HCT116 (cell line): ENCODE measurements at regions not wholly inside any gene's neighbourhood (a gene's known extent, or its start where the extent isn't known, plus 50 kb on each side); places are given as distances from the start of the nearest gene placed in this dataset.

ENCODE experiments used
- ATAC-seq: fragments of 200-7000 bp; cut with Tn5 transposase; 2 replicates; pipeline ENCODE4 v1.9.1; 2020; ENCODE audit warnings: mild to moderate bottlenecking, moderate library complexity
- BruUV-seq: library from RNA; stranded (reverse); fragments of 400-500 nt; replicated peaks from 2 replicates; lab custom pipeline; 2021; lab: Mats Ljungman, UMichigan
- CTCF ChIA-PET: fragments of 300-600 bp; sonication (Branson Sonifier 250); formaldehyde crosslinking; loops from one replicate; lab custom pipeline; 2021; ENCODE audit warnings: antibody characterized with exemption; lab: Charles Lee
- POLR2A ChIA-PET: fragments of 300-600, 350-600 bp; sonication (Branson Sonifier 250); formaldehyde crosslinking; loops from one replicate; lab custom pipeline; 2021; ENCODE audit warnings: antibody characterized with exemption; lab: Charles Lee
- RAD21 ChIA-PET, 2 experiments: fragments of 300-600 bp; sonication (Branson Sonifier 250); formaldehyde crosslinking; loops; one replicate each; lab custom pipeline; 2023; ENCODE audit warnings: low total read pairs in 2 of 2; ENCODE audit not compliant: uncharacterized antibody in 2 of 2, unreplicated experiment in 2 of 2, low non-redundant PET in 1 of 2; lab: Charles Lee
- DNase-seq: peaks from one replicate; pipeline ENCODE4 v3.0.0-alpha.2; 2010; ENCODE audit warnings: low read depth, low spot score
- H2AFZ ChIP-seq: fragments of 200-600 bp; shearing (Covaris generic), sonication (generic); 2 replicates; pipeline ENCODE4 v1.6.1; 2017; ENCODE audit warnings: low read depth, mixed run types, mixed read lengths, antibody characterized with exemption, low read length; ENCODE audit not compliant: poor library complexity, severe bottlenecking
- H3K27ac ChIP-seq: 2 replicates; pipeline ENCODE4 v1.5.1; 2012; ENCODE audit warnings: low read depth, low read length
- H3K27me3 ChIP-seq: fragments of 200-600 bp; sonication (generic); 2 replicates; pipeline ENCODE4 v1.6.1; 2016; ENCODE audit warnings: mixed run types, low read length, mixed read lengths; ENCODE audit not compliant: insufficient read depth
- H3K36me3 ChIP-seq, 2 experiments: fragments of 200-500 bp in 1 of 2; fragments of 200-600 bp in 1 of 2; sonication (Bioruptor generic) in 1 of 2; sonication (generic) in 1 of 2; 2 replicates each; pipeline versions ENCODE4 v1.5.1 to v1.6.1; 2014 to 2016; ENCODE audit warnings: low read length in 2 of 2, inconsistent platforms in 1 of 2, mixed read lengths in 1 of 2, mixed run types in 1 of 2; ENCODE audit not compliant: insufficient read depth in 2 of 2, control insufficient read depth in 1 of 2
- H3K4me1 ChIP-seq, 2 experiments: fragments of 200-600 bp in 1 of 2; sonication (generic) in 1 of 2; 2 replicates each; pipeline versions ENCODE4 v1.5.1 to v1.6.1; 2012 to 2017; ENCODE audit warnings: low read length in 2 of 2, inconsistent platforms in 1 of 2, mild to moderate bottlenecking in 1 of 2, mixed read lengths in 1 of 2, mixed run types in 1 of 2, moderate library complexity in 1 of 2; ENCODE audit not compliant: insufficient read depth in 2 of 2, control insufficient read depth in 1 of 2
- H3K4me2 ChIP-seq: fragments of 200-600 bp; sonication (generic); 2 replicates; pipeline ENCODE4 v1.6.1; 2017; ENCODE audit warnings: mixed run types, low read length, mixed read lengths
- H3K4me3 ChIP-seq, 2 experiments: fragments of 200-600 bp in 1 of 2; sonication (generic) in 1 of 2; replicated peaks in 1 of 2; 2 replicates each; pipeline ENCODE4 v1.5.1; 2011 to 2016; ENCODE audit warnings: low read length in 2 of 2, control low read depth in 1 of 2, low read depth in 1 of 2, mild to moderate bottlenecking in 1 of 2, mixed read lengths in 1 of 2, mixed run types in 1 of 2
- H3K79me2 ChIP-seq: fragments of 200-600 bp; sonication (generic); 2 replicates; pipeline ENCODE4 v1.6.1; 2017; ENCODE audit warnings: mild to moderate bottlenecking, mixed run types, low read length, moderate library complexity, mixed read lengths; ENCODE audit not compliant: insufficient read depth
- H3K9ac ChIP-seq: fragments of 200-600 bp; sonication (generic); 2 replicates; pipeline ENCODE4 v1.6.1; 2016; ENCODE audit warnings: low read length, mixed read lengths
- H3K9me2 ChIP-seq: fragments of 200-600 bp; sonication (generic), shearing (Covaris generic); 2 replicates; pipeline ENCODE4 v1.6.1; 2017; ENCODE audit warnings: mixed run types, mild to moderate bottlenecking, moderate library complexity; ENCODE audit not compliant: insufficient read depth
- H3K9me3 ChIP-seq, 2 experiments: fragments of 200-500 bp in 1 of 2; fragments of 200-600 bp in 1 of 2; sonication (Bioruptor generic) in 1 of 2; sonication (generic) in 1 of 2; 2 replicates each; pipeline ENCODE4 v1.6.1; 2014 to 2017; ENCODE audit warnings: low read length in 2 of 2, mixed read lengths in 2 of 2, inconsistent platforms in 1 of 2, low read depth in 1 of 2, mild to moderate bottlenecking in 1 of 2, mixed run types in 1 of 2, moderate library complexity in 1 of 2; ENCODE audit not compliant: control insufficient read depth in 1 of 2, insufficient read depth in 1 of 2
- H4K20me1 ChIP-seq: fragments of 200-600 bp; sonication (generic), shearing (Covaris generic); 2 replicates; pipeline ENCODE4 v1.6.1; 2017; ENCODE audit warnings: mixed run types, mild to moderate bottlenecking, moderate library complexity; ENCODE audit not compliant: insufficient read depth
- CBX3 ChIP-seq: IDR thresholded peaks from 2 replicates; pipeline ENCODE4 v1.6.1; 2012; ENCODE audit warnings: low read depth
- CEBPB ChIP-seq: IDR thresholded peaks from 2 replicates; pipeline ENCODE4 v1.6.1; 2012; ENCODE audit warnings: low read depth
- EGR1 ChIP-seq: IDR thresholded peaks from 2 replicates; pipeline ENCODE4 v1.6.1; 2012; ENCODE audit warnings: low read depth
- EZH2 ChIP-seq: fragments of 200-600 bp; sonication (generic); IDR thresholded peaks from 2 replicates; pipeline ENCODE4 v1.6.1; 2017; ENCODE audit warnings: antibody characterized with exemption, mixed run types
- EZH2phosphoT487 ChIP-seq: fragments of 200-600 bp; IDR thresholded peaks from 2 replicates; pipeline ENCODE4 v1.6.1; 2018; ENCODE audit warnings: antibody characterized with exemption, borderline replicate concordance
- FOSL1 ChIP-seq: IDR thresholded peaks from 2 replicates; pipeline ENCODE4 v1.6.1; 2012; ENCODE audit warnings: low read depth
- MAX ChIP-seq: IDR thresholded peaks from 2 replicates; pipeline ENCODE4 v1.6.1; 2012
- POLR2AphosphoS5 ChIP-seq: IDR thresholded peaks from 2 replicates; pipeline ENCODE4 v1.6.1; 2011; ENCODE audit warnings: mild to moderate bottlenecking, low read depth, low read length, moderate library complexity
- RAD21 ChIP-seq: IDR thresholded peaks from 2 replicates; pipeline ENCODE4 v1.6.1; 2012; ENCODE audit warnings: low read depth, mild to moderate bottlenecking
- REST ChIP-seq: IDR thresholded peaks from 2 replicates; pipeline ENCODE4 v1.6.1; 2012; ENCODE audit warnings: low read depth
- SIN3A ChIP-seq: IDR thresholded peaks from 2 replicates; pipeline ENCODE4 v1.6.1; 2012; ENCODE audit warnings: low read depth
- TCF7L2 ChIP-seq: IDR thresholded peaks from 2 replicates; pipeline ENCODE4 v1.7.0; 2011; ENCODE audit warnings: borderline replicate concordance, inconsistent platforms; ENCODE audit not compliant: insufficient read depth, insufficient read length; ENCODE audit errors: extremely low read depth
- YY1 ChIP-seq: IDR thresholded peaks from 2 replicates; pipeline ENCODE4 v1.6.1; 2011; ENCODE audit warnings: low read length, low read depth, moderate library complexity, mild to moderate bottlenecking; ENCODE audit not compliant: insufficient replicate concordance; ENCODE audit errors: extremely low read depth
- ZFX ChIP-seq: fragments of 450-650 bp; IDR thresholded peaks from 2 replicates; pipeline ENCODE4 v1.6.1; 2017
- ZNF274 ChIP-seq: fragments of 200-500 bp; sonication (Bioruptor generic); IDR thresholded peaks from 2 replicates; pipeline ENCODE4 v1.6.1; 2014; ENCODE audit warnings: mild to moderate bottlenecking, low read depth, low read length, inconsistent platforms
- intact Hi-C: fragments of 100-400 bp; cut with micrococcal nuclease; formaldehyde crosslinking; loops from 2 replicates; pipeline ENCODE4 v1.10.0; 2022
- TF ChIP-seq, protein P1 (sequence below): IDR thresholded peaks from 2 replicates; pipeline ENCODE4 v1.6.1; 2011; ENCODE audit warnings: mild to moderate bottlenecking, low read length, moderate library complexity; ENCODE audit not compliant: insufficient replicate concordance; ENCODE audit errors: extremely low read depth
- TF ChIP-seq, protein P2 (sequence below), 3 experiments: fragments of 200-600 bp in 1 of 3; sonication (generic) in 1 of 3; IDR thresholded peaks in 2 of 3; conservative IDR thresholded peaks in 1 of 3; 2 replicates each; pipeline ENCODE4 v1.5.1; 2012 to 2017; ENCODE audit warnings: low read depth in 2 of 3, low read length in 2 of 3, antibody characterized with exemption in 1 of 3, borderline replicate concordance in 1 of 3, control low read depth in 1 of 3, mild to moderate bottlenecking in 1 of 3, mixed read lengths in 1 of 3, mixed run types in 1 of 3, moderate library complexity in 1 of 3; ENCODE audit not compliant: insufficient read depth in 1 of 3

- BruUV-seq: no TSS peak
- Histone ChIP-seq H3K27me3 (no peaks in the 10 kb centered on the region), H3K9ac (no peak overlapping the region), H3K4me2 (no peak overlapping the region), H2AFZ (no peak overlapping the region), H3K9me3 (peaks cover 13 to 16% of the 10 kb centered on the region in 2 experiments; a peak in 2 of 4 replicates), H3K79me2 (no peaks in the 10 kb centered on the region), H3K9me2 (no peaks in the 10 kb centered on the region), H3K4me1 (no peaks in the 10 kb centered on the region), H4K20me1 (no peaks in the 10 kb centered on the region), H3K4me3 (no peak overlapping the region), H3K36me3 (no peaks in the 10 kb centered on the region), H3K27ac (no peak overlapping the region)
- RAD21 ChIA-PET: no interaction called here
- intact Hi-C loops: no loop called here
- ATAC-seq (no peak), DNase-seq (no peak)
- CTCF ChIA-PET: no interaction called here
- POLR2A ChIA-PET: no interaction called here
- no peak for TF ChIP-seq ZFX
- no peak for TF ChIP-seq EZH2
- TF ChIP-seq ZNF274: no peak
- no peak for TF ChIP-seq YY1
- TF ChIP-seq REST: no peak
- TF ChIP-seq RAD21: no peak
- no peak for TF ChIP-seq MAX
- TF ChIP-seq, protein P1, sequence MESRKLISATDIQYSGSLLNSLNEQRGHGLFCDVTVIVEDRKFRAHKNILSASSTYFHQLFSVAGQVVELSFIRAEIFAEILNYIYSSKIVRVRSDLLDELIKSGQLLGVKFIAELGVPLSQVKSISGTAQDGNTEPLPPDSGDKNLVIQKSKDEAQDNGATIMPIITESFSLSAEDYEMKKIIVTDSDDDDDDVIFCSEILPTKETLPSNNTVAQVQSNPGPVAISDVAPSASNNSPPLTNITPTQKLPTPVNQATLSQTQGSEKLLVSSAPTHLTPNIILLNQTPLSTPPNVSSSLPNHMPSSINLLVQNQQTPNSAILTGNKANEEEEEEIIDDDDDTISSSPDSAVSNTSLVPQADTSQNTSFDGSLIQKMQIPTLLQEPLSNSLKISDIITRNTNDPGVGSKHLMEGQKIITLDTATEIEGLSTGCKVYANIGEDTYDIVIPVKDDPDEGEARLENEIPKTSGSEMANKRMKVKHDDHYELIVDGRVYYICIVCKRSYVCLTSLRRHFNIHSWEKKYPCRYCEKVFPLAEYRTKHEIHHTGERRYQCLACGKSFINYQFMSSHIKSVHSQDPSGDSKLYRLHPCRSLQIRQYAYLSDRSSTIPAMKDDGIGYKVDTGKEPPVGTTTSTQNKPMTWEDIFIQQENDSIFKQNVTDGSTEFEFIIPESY: no peak
- TF ChIP-seq, protein P2, sequence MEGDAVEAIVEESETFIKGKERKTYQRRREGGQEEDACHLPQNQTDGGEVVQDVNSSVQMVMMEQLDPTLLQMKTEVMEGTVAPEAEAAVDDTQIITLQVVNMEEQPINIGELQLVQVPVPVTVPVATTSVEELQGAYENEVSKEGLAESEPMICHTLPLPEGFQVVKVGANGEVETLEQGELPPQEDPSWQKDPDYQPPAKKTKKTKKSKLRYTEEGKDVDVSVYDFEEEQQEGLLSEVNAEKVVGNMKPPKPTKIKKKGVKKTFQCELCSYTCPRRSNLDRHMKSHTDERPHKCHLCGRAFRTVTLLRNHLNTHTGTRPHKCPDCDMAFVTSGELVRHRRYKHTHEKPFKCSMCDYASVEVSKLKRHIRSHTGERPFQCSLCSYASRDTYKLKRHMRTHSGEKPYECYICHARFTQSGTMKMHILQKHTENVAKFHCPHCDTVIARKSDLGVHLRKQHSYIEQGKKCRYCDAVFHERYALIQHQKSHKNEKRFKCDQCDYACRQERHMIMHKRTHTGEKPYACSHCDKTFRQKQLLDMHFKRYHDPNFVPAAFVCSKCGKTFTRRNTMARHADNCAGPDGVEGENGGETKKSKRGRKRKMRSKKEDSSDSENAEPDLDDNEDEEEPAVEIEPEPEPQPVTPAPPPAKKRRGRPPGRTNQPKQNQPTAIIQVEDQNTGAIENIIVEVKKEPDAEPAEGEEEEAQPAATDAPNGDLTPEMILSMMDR (IDR thresholded peaks at IDR 0.05 in 2 of 3, conservative IDR thresholded peaks at IDR 0.05 in 1 of 3; ENCODE audit: borderline replicate concordance in 1 of 3, insufficient read depth in 1 of 3, low read depth in 2 of 3, low read length in 2 of 3): no peak
- no peak for TF ChIP-seq SIN3A
- TF ChIP-seq CEBPB: no peak
- TF ChIP-seq TCF7L2: no peak
- TF ChIP-seq EZH2phosphoT487: no peak
- TF ChIP-seq EGR1: no peak
- no peak for TF ChIP-seq POLR2AphosphoS5
- TF ChIP-seq FOSL1: no peak
- no peak for TF ChIP-seq CBX3
- TF ChIP-seq, all 23 proteins: peak for 0
Observed at GRCh38 chr12:129994634-129995033, 90.8 kb upstream of the TMEM132D start.
